ENCODE measurements at regions not wholly inside any gene's neighbourhood (a gene's known extent, or its start where the extent isn't known, plus 50 kb on each side); places are given as distances from the start of the nearest gene placed in this dataset.

GRCh38 chr5:116754556-116754955, 179.9 kb upstream of the SEMA6A start:
- Histone ChIP-seq H3K36me3 (replicated peaks; ENCODE audit: insufficient read depth, low read length) (no peaks in the 10 kb centered on the region), H3K27me3 (replicated peaks; ENCODE audit: insufficient read depth, low read length) (no peaks in the 10 kb centered on the region), H3K4me3 (ENCODE audit: low read length) (no peak overlapping the region), H2AFZ (ENCODE audit: low read length) (no peak overlapping the region), H4K20me1 (ENCODE audit: insufficient read depth, low read length) (no peaks in the 10 kb centered on the region), H3K79me2 (ENCODE audit: low read length) (no peaks in the 10 kb centered on the region), H3F3A (ENCODE audit: insufficient read depth, low read length) (no peaks in the 10 kb centered on the region), H3K4me1 (ENCODE audit: low read length) (no peaks in the 10 kb centered on the region), H3K9me3 (replicated peaks; ENCODE audit: insufficient read depth, low read length) (no peaks in the 10 kb centered on the region), H3K9me2 (replicated peaks; ENCODE audit: insufficient read depth, low read length) (no peaks in the 10 kb centered on the region), H3K9ac (ENCODE audit: low read length) (no peak overlapping the region), H3K27ac (ENCODE audit: low read length) (no peak overlapping the region), H3K4me2 (ENCODE audit: low read depth, low read length) (no peak overlapping the region)
- TF ChIP-seq, protein P1, sequence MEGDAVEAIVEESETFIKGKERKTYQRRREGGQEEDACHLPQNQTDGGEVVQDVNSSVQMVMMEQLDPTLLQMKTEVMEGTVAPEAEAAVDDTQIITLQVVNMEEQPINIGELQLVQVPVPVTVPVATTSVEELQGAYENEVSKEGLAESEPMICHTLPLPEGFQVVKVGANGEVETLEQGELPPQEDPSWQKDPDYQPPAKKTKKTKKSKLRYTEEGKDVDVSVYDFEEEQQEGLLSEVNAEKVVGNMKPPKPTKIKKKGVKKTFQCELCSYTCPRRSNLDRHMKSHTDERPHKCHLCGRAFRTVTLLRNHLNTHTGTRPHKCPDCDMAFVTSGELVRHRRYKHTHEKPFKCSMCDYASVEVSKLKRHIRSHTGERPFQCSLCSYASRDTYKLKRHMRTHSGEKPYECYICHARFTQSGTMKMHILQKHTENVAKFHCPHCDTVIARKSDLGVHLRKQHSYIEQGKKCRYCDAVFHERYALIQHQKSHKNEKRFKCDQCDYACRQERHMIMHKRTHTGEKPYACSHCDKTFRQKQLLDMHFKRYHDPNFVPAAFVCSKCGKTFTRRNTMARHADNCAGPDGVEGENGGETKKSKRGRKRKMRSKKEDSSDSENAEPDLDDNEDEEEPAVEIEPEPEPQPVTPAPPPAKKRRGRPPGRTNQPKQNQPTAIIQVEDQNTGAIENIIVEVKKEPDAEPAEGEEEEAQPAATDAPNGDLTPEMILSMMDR (IDR thresholded peaks at IDR 0.05; ENCODE audit: low read length), result no peak
- no peak for TF ChIP-seq EZH2 (optimal IDR thresholded peaks at IDR 0.05; ENCODE audit: low read depth, low read length)
- TF ChIP-seq EZH2phosphoT487 (IDR thresholded peaks at IDR 0.05; ENCODE audit: low read length), result no peak
- no peak for DNase-seq

GRCh38 chr5:116751684-116752083, 177.1 kb upstream of the SEMA6A start:
- TF ChIP-seq EZH2 (optimal IDR thresholded peaks at IDR 0.05; ENCODE audit: low read depth, low read length), result no peak
- no peak for TF ChIP-seq EZH2phosphoT487 (IDR thresholded peaks at IDR 0.05; ENCODE audit: low read length)
- TF ChIP-seq, protein P1 (IDR thresholded peaks at IDR 0.05; ENCODE audit: low read length), result no peak
- no peaks in the 10 kb centered on the region for H3K9me3 ChIP-seq (replicated peaks; ENCODE audit: insufficient read depth, low read length)
- no peak for DNase-seq
- H3K27me3 ChIP-seq (replicated peaks; ENCODE audit: insufficient read depth, low read length), result no peaks in the 10 kb centered on the region
- no peaks in the 10 kb centered on the region for H4K20me1 ChIP-seq (ENCODE audit: insufficient read depth, low read length)
- no peaks in the 10 kb centered on the region for H3K36me3 ChIP-seq (replicated peaks; ENCODE audit: insufficient read depth, low read length)
- H3K79me2 ChIP-seq (ENCODE audit: low read length), result no peaks in the 10 kb centered on the region
- no peak overlapping the region for H3K4me2 ChIP-seq (ENCODE audit: low read depth, low read length)
- no peak overlapping the region for H3K9ac ChIP-seq (ENCODE audit: low read length)
- H3K27ac ChIP-seq (ENCODE audit: low read length), result no peak overlapping the region
- H3K9me2 ChIP-seq (replicated peaks; ENCODE audit: insufficient read depth, low read length), result no peaks in the 10 kb centered on the region
- no peaks in the 10 kb centered on the region for H3K4me1 ChIP-seq (ENCODE audit: low read length)
- no peak overlapping the region for H3K4me3 ChIP-seq (ENCODE audit: low read length)
- H3F3A ChIP-seq (ENCODE audit: insufficient read depth, low read length), result no peaks in the 10 kb centered on the region
- H2AFZ ChIP-seq (ENCODE audit: low read length), result no peak overlapping the region

GRCh38 chr5:116750631-116751580, 176.3 kb upstream of the SEMA6A start:
- Histone ChIP-seq H3K4me1 (ENCODE audit: low read length) (no peaks in the 10 kb centered on the region), H3K27me3 (replicated peaks; ENCODE audit: insufficient read depth, low read length) (no peaks in the 10 kb centered on the region), H3K79me2 (ENCODE audit: low read length) (no peaks in the 10 kb centered on the region), H3K9ac (ENCODE audit: low read length) (no peak overlapping the region), H3K27ac (ENCODE audit: low read length) (no peak overlapping the region), H3K4me2 (ENCODE audit: low read depth, low read length) (no peak overlapping the region), H3K9me3 (replicated peaks; ENCODE audit: insufficient read depth, low read length) (no peaks in the 10 kb centered on the region), H3K9me2 (replicated peaks; ENCODE audit: insufficient read depth, low read length) (no peaks in the 10 kb centered on the region), H2AFZ (ENCODE audit: low read length) (no peak overlapping the region), H3K36me3 (replicated peaks; ENCODE audit: insufficient read depth, low read length) (no peaks in the 10 kb centered on the region), H3F3A (ENCODE audit: insufficient read depth, low read length) (no peaks in the 10 kb centered on the region), H4K20me1 (ENCODE audit: insufficient read depth, low read length) (no peaks in the 10 kb centered on the region), H3K4me3 (ENCODE audit: low read length) (no peak overlapping the region)
- TF ChIP-seq EZH2 (optimal IDR thresholded peaks at IDR 0.05; ENCODE audit: low read depth, low read length), result no peak
- TF ChIP-seq, protein P1 (IDR thresholded peaks at IDR 0.05; ENCODE audit: low read length), result no peak
- no peak for TF ChIP-seq EZH2phosphoT487 (IDR thresholded peaks at IDR 0.05; ENCODE audit: low read length)
- DNase-seq, result no peak
